HG03095 (cell line): ENCODE measurements at regions not wholly inside any gene's neighbourhood (a gene's known extent, or its start where the extent isn't known, plus 50 kb on each side); places are given as distances from the start of the nearest gene placed in this dataset.

ENCODE experiments used
- ATAC-seq: cut with Tn5 transposase; IDR thresholded peaks from one replicate; pipeline ENCODE4 v1.9.1; 2021; ENCODE audit warnings: moderate library complexity; ENCODE audit not compliant: unreplicated experiment

- ATAC-seq: no peak
These were observed 63.8 kb upstream of the RXFP2 start for GRCh38 chr13:31675440-31675953.

GRCh38 chr13:31681133-31681532, 58.2 kb upstream of the RXFP2 start:
- ATAC-seq: no peak

GRCh38 chr13:31684466-31684865, 54.9 kb upstream of the RXFP2 start:
- no peak for ATAC-seq

- ATAC-seq: no peak
These were observed 52.5 kb upstream of the RXFP2 start for GRCh38 chr13:31686670-31687425.
